ENCODE measurements at regions not wholly inside any gene's neighbourhood (a gene's known extent, or its start where the extent isn't known, plus 50 kb on each side); places are given as distances from the start of the nearest gene placed in this dataset.

DNA sequence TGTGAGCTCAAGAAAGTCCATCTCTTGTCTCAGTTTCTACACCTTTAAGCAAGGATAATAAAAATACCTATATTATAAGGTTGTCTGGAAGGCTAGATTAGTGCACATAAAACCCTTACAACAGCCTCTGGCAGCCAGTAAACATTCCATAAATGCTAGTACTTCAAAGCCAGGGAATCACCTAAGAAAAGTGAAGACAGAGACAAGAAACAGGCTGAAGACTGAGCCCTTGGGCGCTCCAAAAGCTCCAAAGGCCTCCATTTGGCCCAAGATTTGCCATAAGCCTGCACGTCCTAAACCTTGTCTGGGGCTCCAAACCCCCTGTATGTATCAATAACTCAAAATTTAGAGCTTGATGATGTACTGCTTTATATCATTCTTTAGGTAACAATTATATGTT is 52.2 kb upstream of the AKIP1 start:
- H3K9me3 ChIP-seq (replicated peaks in 1 of 11): no peaks in the 10 kb centered on the region; a peak in 1 of 22 replicates
- no peaks in the 10 kb centered on the region for H3K36me3 ChIP-seq
- no peak overlapping the region for H3K9ac ChIP-seq
- no peak for TF ChIP-seq Cebpa-rat (IDR thresholded peaks at IDR 0.05)
- peaks cover 5 to 15% (median 10%) of the 10 kb centered on the region in 10 experiments; a peak in 16 of 20 replicates for H3K4me1 ChIP-seq
- H3K4me3 ChIP-seq: no peak overlapping the region
- H3K4me2 ChIP-seq: no peak overlapping the region
- H3K27ac ChIP-seq: no peak overlapping the region
- H4K20me1 ChIP-seq: no peaks in the 10 kb centered on the region
- peaks cover 2 to 47% (median 18%) of the 10 kb centered on the region in 11 experiments; a peak in 12 of 22 replicates for H3K27me3 ChIP-seq

All from BLaER1 treated with 17β-estradiol and CSF1 and Interleukin-3, amounts not matched to agents 10 nM and 100 nM (cell line).